Omental fat pad (tissue), 3 donors: ENCODE measurements at regions not wholly inside any gene's neighbourhood (a gene's known extent, or its start where the extent isn't known, plus 50 kb on each side); places are given as distances from the start of the nearest gene placed in this dataset.

Experiments used
- ATAC-seq: fragments of 150-250 bp; one replicate; pipeline ENCODE4 v1.9.1; 2016; ENCODE audit warnings: mild to moderate bottlenecking, moderate library complexity; ENCODE audit not compliant: low FRiP score
- DNase-seq: peaks from one replicate; pipeline ENCODE4 v3.0.0-alpha.2; 2019; ENCODE audit warnings: low spot score
- CTCF ChIP-seq, 3 donors: fragments of 450-650 bp; IDR thresholded peaks; one replicate each; pipeline ENCODE4 v1.5.1; 2016 to 2017; ENCODE audit warnings: antibody characterized with exemption in 3 of 3, mild to moderate bottlenecking in 3 of 3, moderate library complexity in 2 of 3

- DNase-seq (no peak), ATAC-seq (no peak)
- TF ChIP-seq CTCF (IDR thresholded peaks at IDR 0.05) = no peak
Observed at GRCh38 chr5:167304834-167305469, 986.5 kb upstream of the WWC1 start.

DNA sequence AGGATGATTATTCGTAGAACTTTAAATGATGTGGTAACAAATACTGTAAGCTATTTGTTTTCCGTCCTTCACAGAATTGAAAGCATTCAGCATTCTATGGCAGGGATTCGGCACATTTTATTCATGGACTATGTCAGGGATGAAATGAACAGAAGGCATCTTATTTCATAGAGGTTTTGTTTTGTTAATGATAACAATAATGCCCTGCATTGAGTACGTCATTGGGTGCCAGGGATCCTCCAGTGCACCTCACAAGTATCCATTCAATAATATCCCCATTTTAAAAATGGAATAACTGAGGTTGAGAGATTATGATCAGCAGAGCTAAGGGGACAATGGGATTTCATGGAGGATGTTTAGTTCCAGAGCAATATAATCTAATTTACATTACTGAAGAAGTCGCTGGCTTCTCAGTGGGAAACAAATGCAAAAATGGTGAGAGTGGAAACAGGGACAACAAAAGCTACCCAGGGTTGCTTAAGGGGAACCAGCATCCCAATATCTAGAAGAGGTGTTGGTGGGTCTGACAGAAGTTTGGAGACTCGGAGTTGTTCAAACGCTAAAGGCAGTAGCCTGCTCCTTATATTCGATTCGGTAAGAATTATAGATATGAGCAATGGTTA lies 985.7 kb upstream of the WWC1 start:
- no peak for TF ChIP-seq CTCF (IDR thresholded peaks at IDR 0.05)
- ATAC-seq (no peak), DNase-seq (no peak)

- DNase-seq = no peak
- no peak for TF ChIP-seq CTCF (IDR thresholded peaks at IDR 0.05)
- ATAC-seq = no peak
Observed at GRCh38 chr5:167307042-167307441, 984.4 kb upstream of the WWC1 start.

DNA sequence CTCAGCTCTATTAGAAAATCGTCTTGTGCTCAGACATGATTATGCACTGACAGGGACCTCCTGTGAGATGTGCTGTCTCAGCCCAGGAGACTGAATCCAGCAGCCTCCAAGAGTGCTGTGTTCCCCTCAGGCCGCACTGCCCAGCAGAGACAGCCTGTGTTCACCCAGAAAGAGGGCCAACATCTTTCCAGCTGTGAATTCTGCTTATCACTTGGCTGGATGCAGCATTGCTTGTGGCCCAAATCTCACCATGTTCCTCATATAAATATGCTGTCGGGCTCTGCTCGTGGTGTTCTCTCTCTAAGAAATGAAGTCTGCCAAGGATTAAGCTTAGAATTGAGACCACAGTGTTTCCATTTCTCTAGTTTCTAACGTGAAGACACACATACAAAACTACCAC lies 983.0 kb upstream of the WWC1 start:
- DNase-seq = no peak
- no peak for TF ChIP-seq CTCF (IDR thresholded peaks at IDR 0.05)
- no peak for ATAC-seq

DNA sequence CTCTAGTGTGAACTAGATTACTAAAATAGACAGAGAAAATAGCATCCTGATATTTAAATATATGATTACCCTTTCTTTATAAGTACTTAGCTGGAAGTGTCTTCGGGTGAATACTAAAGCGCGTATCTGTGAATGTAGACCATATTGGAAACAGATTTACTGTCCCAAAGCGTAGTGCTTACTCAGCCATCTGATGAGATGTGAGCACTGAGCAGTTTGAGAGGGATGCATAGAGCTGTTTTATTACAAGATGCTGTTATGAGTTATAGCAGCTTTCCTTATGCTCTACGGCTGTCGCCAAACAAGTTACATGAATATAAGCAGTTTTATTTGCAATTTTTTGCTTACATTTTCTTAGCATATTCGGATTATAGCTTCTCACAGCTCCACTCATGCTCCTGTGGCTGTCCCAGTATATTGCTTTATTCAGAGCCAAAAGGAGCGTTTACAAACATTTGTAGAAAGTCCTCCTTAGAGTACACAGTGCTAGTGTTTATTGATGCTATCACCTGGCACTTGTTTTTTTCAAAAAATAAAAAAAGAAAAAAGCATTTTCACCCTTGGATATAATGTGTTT lies 981.4 kb upstream of the WWC1 start:
- DNase-seq (no peak), ATAC-seq (no peak)
- TF ChIP-seq CTCF (IDR thresholded peaks at IDR 0.05) = no peak

- DNase-seq (no peak), ATAC-seq (no peak)
- no peak for TF ChIP-seq CTCF (IDR thresholded peaks at IDR 0.05)
Observed at GRCh38 chr5:167311340-167311739, 980.1 kb upstream of the WWC1 start.

DNA sequence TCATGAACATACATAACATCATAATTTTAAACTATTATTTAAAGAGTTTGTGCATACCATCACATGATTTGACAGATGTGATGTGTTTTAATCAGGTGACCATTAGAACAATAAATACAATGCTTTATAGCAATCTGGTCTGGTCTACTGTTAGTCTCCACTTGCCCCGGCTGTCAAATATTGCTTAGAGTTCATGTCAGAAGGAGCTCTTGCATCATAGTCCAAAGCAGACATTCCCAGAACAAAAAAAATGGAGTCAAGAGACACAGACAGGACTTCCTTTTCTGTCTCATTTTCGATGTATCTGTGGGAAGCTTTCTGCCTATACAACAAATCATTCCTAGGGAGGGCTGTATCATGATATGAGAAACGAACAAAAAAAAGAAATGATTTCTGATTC lies 979.2 kb upstream of the WWC1 start:
- DNase-seq (no peak), ATAC-seq (no peak)
- no peak for TF ChIP-seq CTCF (IDR thresholded peaks at IDR 0.05)
